ENCODE measurements at regions not wholly inside any gene's neighbourhood (a gene's known extent, or its start where the extent isn't known, plus 50 kb on each side); places are given as distances from the start of the nearest gene placed in this dataset.

DNA sequence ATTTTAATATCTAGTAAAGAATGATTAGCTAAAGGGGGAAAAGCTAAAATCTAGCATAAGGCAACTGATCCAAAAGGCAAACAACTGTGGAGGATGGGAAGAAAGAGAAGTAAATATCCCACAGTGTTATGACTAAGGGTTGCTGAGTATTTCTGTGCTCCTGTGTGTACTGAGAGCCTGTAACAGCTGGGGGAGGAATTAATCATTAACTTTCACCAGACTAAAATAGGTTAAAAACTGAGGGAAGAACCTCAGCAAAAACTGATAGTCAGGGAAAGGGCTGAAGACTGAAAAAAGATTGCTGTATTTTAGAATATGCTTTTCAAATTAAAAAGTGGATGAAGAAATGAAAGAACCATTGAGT, 365.9 kb downstream of the CXXC4 start:
- no peaks in the 10 kb centered on the region for H3K79me1 ChIP-seq (ENCODE audit: insufficient read depth, low read depth, low read length, poor library complexity, severe bottlenecking)
- no peak overlapping the region for H3K23ac ChIP-seq (ENCODE audit: insufficient read length, low read depth, low read length)
- no peak overlapping the region for H4K8ac ChIP-seq (replicated peaks; ENCODE audit: insufficient read length, low read depth, low read length)
- no peak overlapping the region for H4K91ac ChIP-seq (ENCODE audit: insufficient read length, low read depth, low read length)
- no peaks in the 10 kb centered on the region for H3K23me2 ChIP-seq (ENCODE audit: insufficient read length, low read depth, low read length, poor library complexity, severe bottlenecking)
- no peaks in the 10 kb centered on the region for H4K20me1 ChIP-seq (ENCODE audit: control insufficient read depth, insufficient read depth, insufficient read length)
- DNase-seq: no peak
- no peak overlapping the region for H2BK120ac ChIP-seq (ENCODE audit: low read depth, low read length, poor library complexity, severe bottlenecking)
- H3T11ph ChIP-seq (ENCODE audit: low read length): no peak overlapping the region
- no peaks in the 10 kb centered on the region; a peak in 1 of 5 replicates for H3K9me3 Mint-ChIP-seq
- no peak overlapping the region for H3K4ac ChIP-seq (ENCODE audit: low read depth, low read length)
- no peaks in the 10 kb centered on the region for H3K36me3 Mint-ChIP-seq (ENCODE audit: insufficient read depth in 1 of 3, low read depth in 3 of 3)
- no peaks in the 10 kb centered on the region for H3K79me2 ChIP-seq (ENCODE audit: insufficient read depth, low read length)
- no peaks in the 10 kb centered on the region for H3K27me3 Mint-ChIP-seq (ENCODE audit: low read depth)
- H3K14ac ChIP-seq (ENCODE audit: insufficient read depth, low read length): no peak overlapping the region
- no peak overlapping the region for H2BK5ac ChIP-seq (ENCODE audit: insufficient read length, low read length)
- H3K4me1 ChIP-seq (ENCODE audit: insufficient read depth, low read length): no peaks in the 10 kb centered on the region
- no peak overlapping the region for H2AK5ac ChIP-seq (ENCODE audit: insufficient read length, low read length)
- H3K56ac ChIP-seq (ENCODE audit: insufficient read length, low read depth, low read length): no peak overlapping the region
- no peaks in the 10 kb centered on the region for H3K9me3 ChIP-seq (ENCODE audit: control insufficient read depth, low read depth, low read length)
- H3K27ac ChIP-seq (ENCODE audit: insufficient read length, low read depth, low read length): no peak overlapping the region
- H2BK15ac ChIP-seq (ENCODE audit: low read depth, low read length): no peak overlapping the region
- H2AFZ ChIP-seq (ENCODE audit: low read length): no peak overlapping the region
- H3K4me2 ChIP-seq (ENCODE audit: insufficient read depth, insufficient read length, low read length): no peak overlapping the region
- TF ChIP-seq, protein P1, sequence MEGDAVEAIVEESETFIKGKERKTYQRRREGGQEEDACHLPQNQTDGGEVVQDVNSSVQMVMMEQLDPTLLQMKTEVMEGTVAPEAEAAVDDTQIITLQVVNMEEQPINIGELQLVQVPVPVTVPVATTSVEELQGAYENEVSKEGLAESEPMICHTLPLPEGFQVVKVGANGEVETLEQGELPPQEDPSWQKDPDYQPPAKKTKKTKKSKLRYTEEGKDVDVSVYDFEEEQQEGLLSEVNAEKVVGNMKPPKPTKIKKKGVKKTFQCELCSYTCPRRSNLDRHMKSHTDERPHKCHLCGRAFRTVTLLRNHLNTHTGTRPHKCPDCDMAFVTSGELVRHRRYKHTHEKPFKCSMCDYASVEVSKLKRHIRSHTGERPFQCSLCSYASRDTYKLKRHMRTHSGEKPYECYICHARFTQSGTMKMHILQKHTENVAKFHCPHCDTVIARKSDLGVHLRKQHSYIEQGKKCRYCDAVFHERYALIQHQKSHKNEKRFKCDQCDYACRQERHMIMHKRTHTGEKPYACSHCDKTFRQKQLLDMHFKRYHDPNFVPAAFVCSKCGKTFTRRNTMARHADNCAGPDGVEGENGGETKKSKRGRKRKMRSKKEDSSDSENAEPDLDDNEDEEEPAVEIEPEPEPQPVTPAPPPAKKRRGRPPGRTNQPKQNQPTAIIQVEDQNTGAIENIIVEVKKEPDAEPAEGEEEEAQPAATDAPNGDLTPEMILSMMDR (conservative IDR thresholded peaks at IDR 0.05): no peak
- H3K27me3 ChIP-seq (ENCODE audit: insufficient read depth, low read length): no peaks in the 10 kb centered on the region
- H3K27ac Mint-ChIP-seq: no peak overlapping the region
- no peak overlapping the region for H3K4me3 Mint-ChIP-seq
- no peak overlapping the region for H2BK20ac ChIP-seq (ENCODE audit: low read depth, low read length, poor library complexity, severe bottlenecking)
- no peaks in the 10 kb centered on the region for H3K4me1 Mint-ChIP-seq
- H4K5ac ChIP-seq (ENCODE audit: insufficient read length, low read depth, low read length): no peak overlapping the region
- no peak overlapping the region for H3K9ac ChIP-seq (ENCODE audit: extremely low read depth, insufficient read length, low read length)
- no peak overlapping the region for H3K18ac ChIP-seq (ENCODE audit: insufficient read length, low read depth, low read length)
- H2BK12ac ChIP-seq (ENCODE audit: insufficient read length, low read depth, low read length): no peak overlapping the region

Measured in H9 (cell line).